Transverse colon (tissue), 4 donors: ENCODE measurements at regions not wholly inside any gene's neighbourhood (a gene's known extent, or its start where the extent isn't known, plus 50 kb on each side); places are given as distances from the start of the nearest gene placed in this dataset.

Source experiments
- DNase-seq: peaks from one replicate; pipeline ENCODE4 v3.0.0-alpha.2; 2019
- H3K27ac ChIP-seq, 4 donors: fragments of 200-600 bp; sonication (generic); 2 replicates each; pipeline ENCODE4 v1.5.1; 2016 to 2018; ENCODE audit warnings: inconsistent platforms in 4 of 4
- H3K27me3 ChIP-seq: fragments of 200-600 bp; sonication (generic); 2 replicates; pipeline ENCODE4 v1.5.1; 2017; ENCODE audit warnings: inconsistent platforms
- H3K36me3 ChIP-seq, 4 donors: fragments of 200-600 bp; sonication (generic); 2 replicates each; pipeline ENCODE4 v1.5.1; 2017 to 2019; ENCODE audit warnings: inconsistent platforms in 4 of 4
- H3K4me1 ChIP-seq, 4 donors: fragments of 200-600 bp; sonication (generic); 2 replicates each; pipeline ENCODE4 v1.5.1; 2017 to 2020; ENCODE audit warnings: inconsistent platforms in 4 of 4
- H3K4me3 ChIP-seq, 4 donors: fragments of 200-600 bp; sonication (generic); 1 replicate in 1 of 4; 2 replicates in 3 of 4; pipeline versions ENCODE4 v1.5.1 to v1.6.1; 2017 to 2019; ENCODE audit warnings: inconsistent platforms in 4 of 4
- H3K9me3 ChIP-seq, 2 donors: fragments of 200-600 bp; sonication (generic); 2 replicates each; pipeline ENCODE4 v1.5.1; 2017 to 2019; ENCODE audit warnings: inconsistent platforms in 2 of 2
- CTCF ChIP-seq, 5 experiments: fragments of 200-600 bp in 3 of 5; fragments of 450-650 bp in 2 of 5; sonication (generic) in 3 of 5; IDR thresholded peaks; 1 replicate in 2 of 5; 2 replicates in 3 of 5; pipeline ENCODE4 v1.5.1; 2016 to 2017; ENCODE audit warnings: antibody characterized with exemption in 5 of 5, inconsistent platforms in 3 of 5, mild to moderate bottlenecking in 2 of 5, moderate library complexity in 1 of 5
- EP300 ChIP-seq: sonication (generic); formaldehyde crosslinking; IDR thresholded peaks from one replicate; pipeline ENCODE4 v1.6.1; 2017; ENCODE audit warnings: antibody characterized with exemption, low read depth
- POLR2A ChIP-seq: fragments of 450-650 bp; IDR thresholded peaks from one replicate; pipeline ENCODE4 v1.6.1; 2016; ENCODE audit warnings: antibody characterized with exemption, mild to moderate bottlenecking, moderate library complexity
- POLR2AphosphoS5 ChIP-seq, 3 donors: sonication (generic); formaldehyde crosslinking; IDR thresholded peaks; one replicate each; pipeline ENCODE4 v1.6.1; 2016; ENCODE audit warnings: antibody characterized with exemption in 3 of 3
- WGBS, 2 donors: methylation state at CpG; one replicate each; pipeline ENCODE4 v1.1.5; 2018; ENCODE audit warnings: low coverage in 1 of 2; 5-methylcytosine and 5-hydroxymethylcytosine counted together
- in situ Hi-C, 4 donors: fragments of 200-750 bp; cut with MboI; loops; one replicate each; pipeline versions ENCODE4 v1.15.0 to v1.15.1; 2017; ENCODE audit warnings: low sequenced_read_pairs in 3 of 4, low pct_ligation_motif_present in 1 of 4, low pct_unique_long_range_greater_than_20kb in 1 of 4
- intact Hi-C: fragments of 100-400 bp; cut with DNase I; formaldehyde crosslinking; loops from one replicate; pipeline ENCODE4 v1.15.1; 2023; ENCODE audit warnings: low total_unique reads

- in situ Hi-C loops = no loop called here
- Histone ChIP-seq H3K36me3 (no peaks in the 10 kb centered on the region), H3K27me3 (no peaks in the 10 kb centered on the region), H3K9me3 (no peaks in the 10 kb centered on the region), H3K27ac (no peak overlapping the region), H3K4me3 (no peak overlapping the region), H3K4me1 (no peaks in the 10 kb centered on the region)
- 65 to 73% methylated on average over 4 of the region's 4 CpGs for WGBS, 2 donors
- DNase-seq = no peak
- TF ChIP-seq EP300 = no peak
- no peak for TF ChIP-seq POLR2A
- no peak for TF ChIP-seq POLR2AphosphoS5 (IDR thresholded peaks at IDR 0.05)
- no peak for TF ChIP-seq CTCF (IDR thresholded peaks at IDR 0.05)
- intact Hi-C loops = no loop called here
Measured at GRCh38 chr9:87139099-87139730, 191.9 kb upstream of the GAS1 start.

DNA sequence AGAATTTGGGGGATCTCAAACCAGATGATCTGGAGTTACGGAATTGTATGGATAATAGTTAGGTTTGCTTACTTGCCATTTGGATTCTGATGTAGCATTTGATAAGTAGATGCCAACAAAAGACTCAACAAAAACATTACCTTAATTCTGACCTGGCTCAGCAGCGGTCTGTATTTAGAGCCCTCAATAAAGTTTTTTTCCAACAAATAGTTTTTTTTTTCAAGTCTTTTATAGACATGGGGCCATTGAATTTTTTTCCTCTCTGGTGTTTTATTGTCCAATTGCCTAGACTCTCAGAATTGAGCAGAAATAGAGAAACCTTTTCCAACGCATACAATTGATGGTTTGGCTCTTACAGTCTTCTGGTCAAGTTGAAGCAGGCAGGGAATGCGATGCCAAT lies 192.8 kb upstream of the GAS1 start:
- DNase-seq = no peak
- 84 to 92% methylated on average over 2 to 4 of the region's 4 CpGs for WGBS, 2 donors
- H3K4me3 ChIP-seq = no peak overlapping the region
- H3K4me1 ChIP-seq = no peaks in the 10 kb centered on the region
- no peak for TF ChIP-seq POLR2A
- no peak for TF ChIP-seq EP300
- no peak for TF ChIP-seq CTCF (IDR thresholded peaks at IDR 0.05)
- TF ChIP-seq POLR2AphosphoS5 (IDR thresholded peaks at IDR 0.05) = no peak
- no peaks in the 10 kb centered on the region for H3K27me3 ChIP-seq
- no peaks in the 10 kb centered on the region for H3K36me3 ChIP-seq
- no peaks in the 10 kb centered on the region for H3K9me3 ChIP-seq
- in situ Hi-C loops = no loop called here
- no peak overlapping the region for H3K27ac ChIP-seq
- intact Hi-C loops = no loop called here

DNA sequence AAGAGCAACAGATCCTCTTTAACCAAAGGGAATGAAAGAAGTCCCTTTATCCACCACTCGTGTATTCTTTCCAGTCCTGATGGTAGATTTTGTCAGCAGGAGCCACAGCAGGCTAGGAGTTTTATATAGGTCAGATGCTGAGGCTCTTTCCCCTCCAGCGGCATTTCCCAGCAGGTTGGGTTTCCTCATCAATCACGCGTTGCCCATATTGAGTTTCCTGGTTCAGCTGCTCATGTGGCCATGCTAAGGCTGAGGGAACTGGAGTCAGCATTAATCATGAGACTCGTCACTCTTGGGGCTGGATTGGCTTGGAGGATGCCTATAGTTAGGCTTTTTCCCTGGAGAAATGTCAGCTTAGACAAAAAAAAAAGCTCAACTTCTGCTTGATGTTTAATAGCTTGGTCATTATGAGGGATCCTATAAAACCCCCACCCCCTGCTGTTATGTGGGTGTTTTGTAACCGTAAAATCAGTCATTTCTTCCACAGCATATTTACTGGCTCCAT lies 193.4 kb upstream of the GAS1 start:
- TF ChIP-seq EP300 (no peak), POLR2A (no peak), POLR2AphosphoS5 (IDR thresholded peaks at IDR 0.05) (no peak), CTCF (IDR thresholded peaks at IDR 0.05) (no peak)
- no peak overlapping the region for H3K27ac ChIP-seq
- H3K4me3 ChIP-seq = no peak overlapping the region
- intact Hi-C loops (no loop called here), in situ Hi-C loops (no loop called here)
- no peaks in the 10 kb centered on the region for H3K36me3 ChIP-seq
- H3K9me3 ChIP-seq = no peaks in the 10 kb centered on the region
- no peaks in the 10 kb centered on the region for H3K27me3 ChIP-seq
- H3K4me1 ChIP-seq = no peaks in the 10 kb centered on the region
- no peak for DNase-seq
- WGBS, 2 donors = 76 to 89% methylated on average over 2 to 6 of the region's 6 CpGs

DNA sequence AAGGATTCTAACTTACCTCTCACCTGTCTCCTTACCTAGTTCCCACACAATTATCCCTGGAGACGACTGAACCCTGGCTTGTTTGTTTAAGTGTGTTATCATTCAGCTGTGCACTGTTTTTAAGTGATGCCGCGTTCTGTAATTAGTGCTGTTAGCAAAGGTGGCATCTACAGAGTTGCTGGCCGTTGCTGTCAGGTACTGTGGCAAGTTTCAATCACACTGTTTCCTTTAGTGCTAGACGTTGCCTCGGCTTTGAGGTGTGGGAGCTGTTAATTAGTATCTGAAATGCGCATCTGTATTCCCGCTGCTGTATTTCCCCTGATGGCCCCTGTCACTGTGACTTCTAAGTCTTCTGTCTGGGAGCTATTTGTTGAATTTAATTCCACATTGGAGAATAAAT lies 193.8 kb upstream of the GAS1 start:
- in situ Hi-C loops = no loop called here
- TF ChIP-seq POLR2A (no peak), CTCF (IDR thresholded peaks at IDR 0.05) (no peak), EP300 (no peak), POLR2AphosphoS5 (IDR thresholded peaks at IDR 0.05) (no peak)
- Histone ChIP-seq H3K4me3 (no peak overlapping the region), H3K9me3 (no peaks in the 10 kb centered on the region), H3K27ac (no peak overlapping the region), H3K4me1 (no peaks in the 10 kb centered on the region), H3K27me3 (no peaks in the 10 kb centered on the region), H3K36me3 (no peaks in the 10 kb centered on the region)
- DNase-seq = no peak
- intact Hi-C loops = no loop called here
- WGBS, 2 donors = 53 to 56% methylated on average over 3 to 8 of the region's 8 CpGs
